ENCODE measurements at regions not wholly inside any gene's neighbourhood (a gene's known extent, or its start where the extent isn't known, plus 50 kb on each side); places are given as distances from the start of the nearest gene placed in this dataset.

DNA sequence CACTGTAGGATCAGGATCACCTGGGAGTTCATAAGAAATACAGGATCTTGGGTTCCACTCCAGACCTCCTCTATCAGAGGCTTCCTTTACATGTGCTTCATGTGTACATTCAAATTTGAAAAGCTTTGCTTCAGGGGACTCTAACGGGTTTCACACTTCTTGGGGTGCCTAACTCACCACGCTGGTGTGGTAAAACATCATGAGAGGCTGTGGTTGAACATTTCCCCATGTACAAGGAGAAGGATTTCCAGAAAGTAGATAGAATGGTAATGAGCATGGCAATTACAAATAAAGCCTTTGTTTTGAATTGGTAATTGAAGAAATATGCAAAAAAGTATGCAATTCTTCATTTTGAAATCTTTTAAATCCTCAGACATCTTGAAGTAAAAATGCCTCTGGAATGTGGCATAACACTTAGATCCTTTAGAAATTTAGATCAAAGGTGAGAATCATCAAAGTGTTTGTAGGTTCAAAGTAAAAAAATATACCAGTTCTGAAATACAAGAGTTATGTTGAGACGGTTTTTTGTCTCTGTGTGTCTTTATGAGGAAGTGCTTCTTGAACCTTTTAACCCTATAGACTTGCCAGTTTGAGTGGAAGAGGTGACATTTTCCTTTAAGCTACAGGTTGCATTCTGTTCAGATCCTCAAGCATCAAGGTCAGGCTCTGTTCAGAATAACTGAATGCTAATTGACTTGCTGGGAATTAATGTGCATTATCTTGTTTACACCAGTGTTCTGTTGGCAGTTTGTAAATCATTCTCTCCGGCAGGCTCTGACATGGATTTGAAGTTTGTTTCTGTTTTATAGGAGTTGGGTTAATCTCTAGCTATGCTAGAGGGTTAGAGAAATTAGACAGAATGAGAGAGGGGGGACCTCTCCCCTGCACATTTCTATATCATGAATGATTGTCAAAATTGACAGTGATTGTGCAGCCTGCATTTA, 415.3 kb downstream of the MAN2A1 start:
- H3K4me2 ChIP-seq (ENCODE audit: low read length) = no peak overlapping the region
- H3K27ac ChIP-seq (ENCODE audit: low read depth, low read length) = no peak overlapping the region
- H3K36me3 ChIP-seq (ENCODE audit: control insufficient read depth in 1 of 2, insufficient read depth in 2 of 2, low read length in 2 of 2) = no peaks in the 10 kb centered on the region
- TF ChIP-seq CBX3 (IDR thresholded peaks at IDR 0.05; ENCODE audit: low read depth) (no peak), SP1 (IDR thresholded peaks at IDR 0.05; ENCODE audit: low read depth) (no peak)
- H3K9me3 ChIP-seq (ENCODE audit: control insufficient read depth in 1 of 2, insufficient read depth in 1 of 2, low read depth in 1 of 2, low read length in 2 of 2) = no peaks in the 10 kb centered on the region
- no TSS peak for BruUV-seq (replicated peaks)
- no peaks in the 10 kb centered on the region for H4K20me1 ChIP-seq (ENCODE audit: insufficient read depth)
- H3K27me3 ChIP-seq (ENCODE audit: insufficient read depth, low read length) = peaks cover 13% of the 10 kb centered on the region
- H3K4me1 ChIP-seq (ENCODE audit: control insufficient read depth in 1 of 2, insufficient read depth in 2 of 2, low read length in 2 of 2) = no peaks in the 10 kb centered on the region
- RAD21 ChIA-PET (ENCODE audit: low non-redundant PET in 1 of 2, low total read pairs in 2 of 2, uncharacterized antibody in 2 of 2, unreplicated experiment in 2 of 2) = no interaction called here
- no peak for ATAC-seq
- H3K4me3 ChIP-seq (replicated peaks in 1 of 2; ENCODE audit: low read depth in 1 of 2, low read length in 2 of 2) = no peak overlapping the region
- intact Hi-C loops (cut with micrococcal nuclease) = no loop called here
- no peak overlapping the region for H3K9ac ChIP-seq (ENCODE audit: low read length)
- CTCF ChIA-PET = no interaction called here
- no peaks in the 10 kb centered on the region for H3K79me2 ChIP-seq (ENCODE audit: insufficient read depth, low read length)
- DNase-seq (ENCODE audit: low read depth, low spot score) = no peak
- H3K9me2 ChIP-seq (ENCODE audit: insufficient read depth) = no peaks in the 10 kb centered on the region
- H2AFZ ChIP-seq (ENCODE audit: low read depth, low read length, poor library complexity, severe bottlenecking) = no peak overlapping the region
- POLR2A ChIA-PET = no interaction called here

DNA sequence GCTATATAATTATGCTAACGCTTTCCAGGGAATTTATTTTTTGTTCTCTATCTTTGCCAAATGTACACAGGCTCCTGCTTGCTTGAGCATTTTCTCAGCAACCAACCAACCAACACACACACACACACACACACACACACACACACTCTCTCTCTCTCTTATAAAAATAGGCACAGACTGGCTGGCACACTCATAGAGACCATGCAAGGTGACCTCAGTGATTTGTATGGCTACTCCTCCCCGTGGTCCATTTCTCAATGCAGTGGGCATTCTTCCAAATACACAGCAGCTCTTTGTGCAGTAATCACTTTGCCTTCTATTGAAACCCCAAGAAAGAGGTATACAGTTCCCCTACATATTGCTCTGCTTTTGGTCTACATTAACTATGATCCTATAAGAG, 416.0 kb downstream of the MAN2A1 start:
- TF ChIP-seq POLR2AphosphoS5 (IDR thresholded peaks at IDR 0.05; ENCODE audit: low read depth, low read length) (no peak), EZH2 (IDR thresholded peaks at IDR 0.05) (no peak), CBX3 (IDR thresholded peaks at IDR 0.05; ENCODE audit: low read depth) (no peak), FOSL1 (IDR thresholded peaks at IDR 0.05; ENCODE audit: low read depth) (no peak), EGR1 (IDR thresholded peaks at IDR 0.05; ENCODE audit: low read depth) (no peak), POLR2A (IDR thresholded peaks at IDR 0.05; ENCODE audit: borderline replicate concordance, extremely low read depth, insufficient read depth, insufficient read length) (no peak), ZFX (IDR thresholded peaks at IDR 0.05) (no peak), CTCF (IDR thresholded peaks at IDR 0.05 in 2 of 3, conservative IDR thresholded peaks at IDR 0.05 in 1 of 3; ENCODE audit: borderline replicate concordance in 1 of 3, insufficient read depth in 1 of 3, low read depth in 2 of 3, low read length in 2 of 3) (no peak), RAD21 (IDR thresholded peaks at IDR 0.05; ENCODE audit: low read depth) (no peak)
- no peaks in the 10 kb centered on the region for H3K9me2 ChIP-seq (ENCODE audit: insufficient read depth)
- ChIA-PET POLR2A (no interaction called here), RAD21 (ENCODE audit: low non-redundant PET in 1 of 2, low total read pairs in 2 of 2, uncharacterized antibody in 2 of 2, unreplicated experiment in 2 of 2) (no interaction called here), CTCF (no interaction called here)
- H3K9me3 ChIP-seq (ENCODE audit: control insufficient read depth in 1 of 2, insufficient read depth in 1 of 2, low read depth in 1 of 2, low read length in 2 of 2) = no peaks in the 10 kb centered on the region
- no peak overlapping the region for H2AFZ ChIP-seq (ENCODE audit: low read depth, low read length, poor library complexity, severe bottlenecking)
- H3K9ac ChIP-seq (ENCODE audit: low read length) = no peak overlapping the region
- H3K79me2 ChIP-seq (ENCODE audit: insufficient read depth, low read length) = no peaks in the 10 kb centered on the region
- H3K36me3 ChIP-seq (ENCODE audit: control insufficient read depth in 1 of 2, insufficient read depth in 2 of 2, low read length in 2 of 2) = no peaks in the 10 kb centered on the region
- no peak overlapping the region for H3K4me3 ChIP-seq (replicated peaks in 1 of 2; ENCODE audit: low read depth in 1 of 2, low read length in 2 of 2)
- intact Hi-C loops (cut with micrococcal nuclease) = no loop called here
- H3K27ac ChIP-seq (ENCODE audit: low read depth, low read length) = no peak overlapping the region
- no peaks in the 10 kb centered on the region for H4K20me1 ChIP-seq (ENCODE audit: insufficient read depth)
- no peak for DNase-seq (ENCODE audit: low read depth, low spot score)
- BruUV-seq (replicated peaks) = no TSS peak
- no peak overlapping the region for H3K4me2 ChIP-seq (ENCODE audit: low read length)
- peaks cover 13% of the 10 kb centered on the region for H3K27me3 ChIP-seq (ENCODE audit: insufficient read depth, low read length)
- no peak for ATAC-seq
- no peaks in the 10 kb centered on the region for H3K4me1 ChIP-seq (ENCODE audit: control insufficient read depth in 1 of 2, insufficient read depth in 2 of 2, low read length in 2 of 2)
